ENCODE measurements at regions not wholly inside any gene's neighbourhood (a gene's known extent, or its start where the extent isn't known, plus 50 kb on each side); places are given as distances from the start of the nearest gene placed in this dataset.
"Not testable (repeated sequence)": the region's sequence is repeated elsewhere in the genome, so short reads cannot be mapped to it uniquely, and the experiment has no call there.

- in situ Hi-C loops (cut with MboI; ENCODE audit: low sequenced_read_pairs, unreplicated experiment): no loop called here
- DNase-seq (ENCODE audit: low spot score): no peak
- TF ChIP-seq CTCF (IDR thresholded peaks at IDR 0.05; ENCODE audit: borderline replicate concordance, control extremely low read depth, extremely low read depth, insufficient read depth, missing control alignments): no peak
Observed at GRCh38 chr6:139522511-139523220, 148.2 kb upstream of the CITED2 start.

DNA sequence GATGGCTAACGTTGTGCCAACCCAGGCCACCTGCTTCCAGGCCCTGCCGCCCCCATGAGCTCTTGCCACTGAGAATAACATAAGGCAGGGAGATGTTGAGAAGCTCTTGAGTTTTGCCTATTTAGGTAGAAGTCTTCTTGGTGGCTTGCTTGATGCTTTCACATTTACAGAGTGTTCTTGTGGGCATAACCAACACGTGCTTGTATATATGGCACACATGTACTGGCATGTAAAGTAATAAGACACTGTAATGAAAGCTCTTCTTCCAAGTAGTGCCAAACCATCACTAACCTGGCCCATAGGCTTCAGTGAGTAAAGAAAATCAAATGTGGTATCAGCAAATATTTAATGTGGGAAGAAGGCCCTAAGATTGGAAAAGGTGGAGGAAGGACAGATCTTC lies 146.9 kb upstream of the CITED2 start:
- in situ Hi-C loops (cut with MboI; ENCODE audit: low sequenced_read_pairs, unreplicated experiment): no loop called here
- no peak for TF ChIP-seq CTCF (IDR thresholded peaks at IDR 0.05; ENCODE audit: borderline replicate concordance, control extremely low read depth, extremely low read depth, insufficient read depth, missing control alignments)
- no peak for DNase-seq (ENCODE audit: low spot score)

DNA sequence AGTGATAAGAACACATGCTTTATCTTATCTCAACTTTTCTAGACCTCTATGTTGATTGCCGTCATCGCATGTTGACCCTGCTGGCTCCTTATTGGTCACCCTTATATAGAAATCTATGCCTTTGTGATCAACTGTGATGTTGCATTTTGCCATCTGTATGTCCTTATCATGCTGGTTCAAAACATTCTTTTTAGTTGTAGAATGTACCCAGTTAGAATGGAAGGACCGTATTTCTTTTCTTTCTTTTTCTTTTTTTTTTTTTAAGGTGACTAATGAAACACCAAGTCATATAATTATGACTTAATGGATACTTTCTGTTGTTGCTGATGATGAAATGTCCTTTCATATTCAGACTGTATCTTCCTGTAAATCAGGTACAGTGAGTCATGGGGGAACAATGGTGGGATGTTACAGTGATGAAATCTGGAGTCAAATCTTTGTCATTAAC lies 145.9 kb upstream of the CITED2 start:
- in situ Hi-C loops (cut with MboI; ENCODE audit: low sequenced_read_pairs, unreplicated experiment): no loop called here
- no peak for TF ChIP-seq CTCF (IDR thresholded peaks at IDR 0.05; ENCODE audit: borderline replicate concordance, control extremely low read depth, extremely low read depth, insufficient read depth, missing control alignments)
- DNase-seq (ENCODE audit: low spot score): no peak

GRCh38 chr6:139519571-139520031 lies 145.2 kb upstream of the CITED2 start:
- in situ Hi-C loops (cut with MboI; ENCODE audit: low sequenced_read_pairs, unreplicated experiment): no loop called here
- no peak for DNase-seq (ENCODE audit: low spot score)

GRCh38 chr6:139519097-139519496 lies 144.6 kb upstream of the CITED2 start:
- DNase-seq (ENCODE audit: low spot score): no peak
- in situ Hi-C loops (cut with MboI; ENCODE audit: low sequenced_read_pairs, unreplicated experiment): no loop called here
- no peak for TF ChIP-seq CTCF (IDR thresholded peaks at IDR 0.05; ENCODE audit: borderline replicate concordance, control extremely low read depth, extremely low read depth, insufficient read depth, missing control alignments)

More at GRCh38 chr6:139519571-139520031, 145.2 kb upstream of the CITED2 start:
- no peak for TF ChIP-seq CTCF (IDR thresholded peaks at IDR 0.05; ENCODE audit: borderline replicate concordance, control extremely low read depth, extremely low read depth, insufficient read depth, missing control alignments)

- in situ Hi-C loops (cut with MboI; ENCODE audit: low sequenced_read_pairs, unreplicated experiment): no loop called here
- TF ChIP-seq CTCF (IDR thresholded peaks at IDR 0.05; ENCODE audit: borderline replicate concordance, control extremely low read depth, extremely low read depth, insufficient read depth, missing control alignments): no peak
- DNase-seq (ENCODE audit: low spot score): no peak
Observed at GRCh38 chr6:139518556-139519091, 144.2 kb upstream of the CITED2 start.

DNA sequence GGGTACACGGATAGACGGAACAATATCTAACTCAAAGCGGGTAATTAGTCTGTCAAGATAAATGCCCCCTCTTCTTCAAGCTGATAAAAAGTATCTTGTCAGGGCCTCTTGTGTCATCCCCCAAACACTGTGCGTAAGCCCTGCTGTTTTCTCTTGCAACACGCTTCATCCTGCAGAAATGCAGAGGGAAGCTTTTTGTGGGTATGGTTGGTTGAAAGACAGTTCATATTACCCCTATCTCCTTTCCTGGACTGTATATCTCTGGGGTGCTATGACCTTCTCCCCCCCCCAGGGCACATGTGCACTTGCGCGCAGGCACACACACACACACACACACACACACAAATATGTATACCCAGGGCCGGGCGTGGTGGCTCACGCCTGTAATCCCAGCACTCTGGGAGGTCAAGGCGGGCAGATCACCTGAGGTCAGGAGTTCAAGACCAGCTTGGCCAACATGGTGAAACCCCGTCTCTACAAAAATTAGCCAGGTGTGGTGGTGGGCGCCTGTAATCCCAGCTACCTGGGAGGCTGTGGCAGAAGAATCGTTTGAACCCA lies 143.6 kb upstream of the CITED2 start:
- in situ Hi-C loops (cut with MboI; ENCODE audit: low sequenced_read_pairs, unreplicated experiment); DNase-seq (ENCODE audit: low spot score): not testable (repeated sequence)
